Thyroid gland (tissue), 4 donors: ENCODE measurements at regions not wholly inside any gene's neighbourhood (a gene's known extent, or its start where the extent isn't known, plus 50 kb on each side); places are given as distances from the start of the nearest gene placed in this dataset.

Experiments
- CTCF ChIP-seq, 6 experiments: fragments of 200-600 bp in 3 of 6; fragments of 450-650 bp in 3 of 6; sonication (generic) in 3 of 6; IDR thresholded peaks; one replicate each; pipeline ENCODE4 v1.5.1; 2016 to 2019; ENCODE audit warnings: antibody characterized with exemption in 6 of 6, mild to moderate bottlenecking in 2 of 6, inconsistent platforms in 1 of 6, moderate library complexity in 1 of 6
- POLR2A ChIP-seq, 2 donors: fragments of 450-650 bp; IDR thresholded peaks; one replicate each; pipeline ENCODE4 v1.6.1; 2017; ENCODE audit warnings: antibody characterized with exemption in 2 of 2, mild to moderate bottlenecking in 2 of 2, moderate library complexity in 1 of 2

GRCh38 chr5:2522372-2522771 lies 229.1 kb downstream of the IRX2 start:
- TF ChIP-seq POLR2A (IDR thresholded peaks at IDR 0.05) (no peak), CTCF (IDR thresholded peaks at IDR 0.05) (no peak)
